DND-41 (cell line): ENCODE measurements at regions not wholly inside any gene's neighbourhood (a gene's known extent, or its start where the extent isn't known, plus 50 kb on each side); places are given as distances from the start of the nearest gene placed in this dataset.

ENCODE experiments used
- ATAC-seq: fragments of 200-7000 bp; cut with Tn5 transposase; 3 replicates; pipeline ENCODE4 v1.9.1; 2021; ENCODE audit warnings: low read depth; ENCODE audit not compliant: insufficient read depth
- DNase-seq: peaks from one replicate; pipeline ENCODE4 v3.0.0-alpha.2; 2020
- H2AFZ ChIP-seq: 2 replicates; pipeline ENCODE4 v1.6.0; 2012; ENCODE audit warnings: low read depth, low read length
- H3K27ac ChIP-seq: 2 replicates; pipeline ENCODE4 v1.5.1; 2012; ENCODE audit warnings: low read length, inconsistent platforms
- H3K27me3 ChIP-seq: fragments of 200-600 bp; sonication (generic); 2 replicates; pipeline ENCODE4 v1.6.0; 2012; ENCODE audit warnings: low read length, mild to moderate bottlenecking, inconsistent platforms; ENCODE audit not compliant: insufficient read depth, poor library complexity
- H3K36me3 ChIP-seq: 2 replicates; pipeline ENCODE4 v1.5.1; 2012; ENCODE audit warnings: low read length, inconsistent platforms; ENCODE audit not compliant: insufficient read depth
- H3K4me1 ChIP-seq: 2 replicates; pipeline ENCODE4 v1.5.1; 2012; ENCODE audit warnings: mild to moderate bottlenecking, low read length; ENCODE audit not compliant: insufficient read depth
- H3K4me2 ChIP-seq: 2 replicates; pipeline ENCODE4 v1.6.0; 2012; ENCODE audit warnings: mild to moderate bottlenecking, moderate library complexity, low read length, inconsistent platforms; ENCODE audit not compliant: insufficient read depth
- H3K4me3 ChIP-seq, 2 experiments: fragments of 200-600 bp in 1 of 2; shearing (Covaris generic) in 1 of 2; 2 replicates each; pipeline ENCODE4 v1.5.1; 2012 to 2016; ENCODE audit warnings: inconsistent platforms in 2 of 2, low read length in 2 of 2, mild to moderate bottlenecking in 2 of 2, low read depth in 1 of 2, moderate library complexity in 1 of 2
- H3K79me2 ChIP-seq: 2 replicates; pipeline ENCODE4 v1.6.0; 2012; ENCODE audit warnings: low read length, inconsistent platforms; ENCODE audit not compliant: insufficient read depth
- H3K9ac ChIP-seq: 2 replicates; pipeline ENCODE4 v1.6.0; 2012; ENCODE audit warnings: low read depth, mild to moderate bottlenecking, inconsistent platforms, low read length, moderate library complexity
- H3K9me3 ChIP-seq: 2 replicates; pipeline ENCODE4 v1.5.1; 2012; ENCODE audit warnings: low read length, moderate library complexity, mild to moderate bottlenecking, inconsistent platforms; ENCODE audit not compliant: insufficient read depth, severe bottlenecking
- H4K20me1 ChIP-seq: 2 replicates; pipeline ENCODE4 v1.6.0; 2012; ENCODE audit warnings: low read length; ENCODE audit not compliant: insufficient read depth
- EZH2 ChIP-seq: IDR thresholded peaks from 3 replicates; pipeline ENCODE4 v1.6.1; 2012; ENCODE audit warnings: borderline replicate concordance, low read depth, mild to moderate bottlenecking, moderate library complexity, low read length, inconsistent platforms; ENCODE audit not compliant: severe bottlenecking
- TF ChIP-seq, protein P1 (sequence below): IDR thresholded peaks from 2 replicates; pipeline ENCODE4 v1.5.1; 2012; ENCODE audit warnings: borderline replicate concordance, low read length, moderate library complexity, mild to moderate bottlenecking; ENCODE audit not compliant: poor library complexity, severe bottlenecking; ENCODE audit errors: extremely low read depth

GRCh38 chr4:186826846-186827533 is 103.3 kb upstream of the FAT1 start:
- no peak overlapping the region for H3K9ac ChIP-seq
- TF ChIP-seq EZH2 = no peak
- TF ChIP-seq, protein P1, sequence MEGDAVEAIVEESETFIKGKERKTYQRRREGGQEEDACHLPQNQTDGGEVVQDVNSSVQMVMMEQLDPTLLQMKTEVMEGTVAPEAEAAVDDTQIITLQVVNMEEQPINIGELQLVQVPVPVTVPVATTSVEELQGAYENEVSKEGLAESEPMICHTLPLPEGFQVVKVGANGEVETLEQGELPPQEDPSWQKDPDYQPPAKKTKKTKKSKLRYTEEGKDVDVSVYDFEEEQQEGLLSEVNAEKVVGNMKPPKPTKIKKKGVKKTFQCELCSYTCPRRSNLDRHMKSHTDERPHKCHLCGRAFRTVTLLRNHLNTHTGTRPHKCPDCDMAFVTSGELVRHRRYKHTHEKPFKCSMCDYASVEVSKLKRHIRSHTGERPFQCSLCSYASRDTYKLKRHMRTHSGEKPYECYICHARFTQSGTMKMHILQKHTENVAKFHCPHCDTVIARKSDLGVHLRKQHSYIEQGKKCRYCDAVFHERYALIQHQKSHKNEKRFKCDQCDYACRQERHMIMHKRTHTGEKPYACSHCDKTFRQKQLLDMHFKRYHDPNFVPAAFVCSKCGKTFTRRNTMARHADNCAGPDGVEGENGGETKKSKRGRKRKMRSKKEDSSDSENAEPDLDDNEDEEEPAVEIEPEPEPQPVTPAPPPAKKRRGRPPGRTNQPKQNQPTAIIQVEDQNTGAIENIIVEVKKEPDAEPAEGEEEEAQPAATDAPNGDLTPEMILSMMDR = no peak
- ATAC-seq (no peak), DNase-seq (no peak)
- H3K9me3 ChIP-seq = no peaks in the 10 kb centered on the region
- no peaks in the 10 kb centered on the region for H3K36me3 ChIP-seq
- H3K27me3 ChIP-seq = no peaks in the 10 kb centered on the region
- no peaks in the 10 kb centered on the region for H3K79me2 ChIP-seq
- H3K4me3 ChIP-seq = no peak overlapping the region
- H3K4me1 ChIP-seq = no peaks in the 10 kb centered on the region
- no peak overlapping the region for H3K27ac ChIP-seq
- no peaks in the 10 kb centered on the region for H4K20me1 ChIP-seq
- no peak overlapping the region for H2AFZ ChIP-seq
- H3K4me2 ChIP-seq = no peak overlapping the region

- no peak overlapping the region for H3K4me3 ChIP-seq
- H4K20me1 ChIP-seq = no peaks in the 10 kb centered on the region
- H3K4me2 ChIP-seq = no peak overlapping the region
- H3K27ac ChIP-seq = no peak overlapping the region
- no peak overlapping the region for H3K9ac ChIP-seq
- no peak for TF ChIP-seq EZH2
- TF ChIP-seq, protein P1 = no peak
- DNase-seq (no peak), ATAC-seq (no peak)
- H3K79me2 ChIP-seq = no peaks in the 10 kb centered on the region
- no peaks in the 10 kb centered on the region for H3K36me3 ChIP-seq
- no peak overlapping the region for H2AFZ ChIP-seq
- H3K9me3 ChIP-seq = no peaks in the 10 kb centered on the region
- no peaks in the 10 kb centered on the region for H3K4me1 ChIP-seq
- H3K27me3 ChIP-seq = no peaks in the 10 kb centered on the region
Measured at GRCh38 chr4:186827534-186827897, 103.9 kb upstream of the FAT1 start.

DNA sequence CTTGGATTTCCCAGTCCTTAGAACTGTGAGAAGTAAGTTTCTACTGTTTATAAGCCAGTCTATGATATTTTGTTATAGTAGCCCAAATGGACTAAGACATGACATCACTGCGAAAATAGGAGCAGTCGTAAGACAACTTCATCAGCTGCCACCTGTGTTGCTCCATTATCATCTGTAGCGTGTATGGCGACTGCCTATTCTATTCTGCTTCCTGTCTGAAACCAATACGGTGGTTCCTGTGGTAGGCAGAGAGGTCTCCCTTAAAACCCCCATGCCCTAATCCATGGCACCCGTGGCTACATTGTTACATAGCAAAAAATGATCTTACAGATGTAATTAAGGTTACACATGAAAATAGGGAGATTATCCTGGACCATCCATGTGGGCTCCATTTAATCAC is 105.4 kb upstream of the FAT1 start:
- DNase-seq (no peak), ATAC-seq (no peak)
- H3K27ac ChIP-seq = no peak overlapping the region
- no peaks in the 10 kb centered on the region for H3K27me3 ChIP-seq
- no peak overlapping the region for H3K9ac ChIP-seq
- no peak overlapping the region for H3K4me2 ChIP-seq
- TF ChIP-seq, protein P1 = no peak
- no peak for TF ChIP-seq EZH2
- H3K9me3 ChIP-seq = no peaks in the 10 kb centered on the region
- H4K20me1 ChIP-seq = no peaks in the 10 kb centered on the region
- H3K79me2 ChIP-seq = no peaks in the 10 kb centered on the region
- no peak overlapping the region for H2AFZ ChIP-seq
- H3K36me3 ChIP-seq = no peaks in the 10 kb centered on the region
- no peak overlapping the region for H3K4me3 ChIP-seq
- H3K4me1 ChIP-seq = no peaks in the 10 kb centered on the region
